SK-N-SH treated with all-trans-retinoic acid at 6 μM for 48 hours (cell line): ENCODE measurements at regions not wholly inside any gene's neighbourhood (a gene's known extent, or its start where the extent isn't known, plus 50 kb on each side); places are given as distances from the start of the nearest gene placed in this dataset.

Experiments used
- ATAC-seq: fragments of 200-7000 bp; cut with Tn5 transposase; 3 replicates; pipeline ENCODE4 v1.9.1; 2020; ENCODE audit warnings: mild to moderate bottlenecking, moderate library complexity
- ARNTL ChIP-seq: fragments of 450-650 bp; formaldehyde crosslinking; IDR thresholded peaks from 2 replicates; pipeline ENCODE4 v1.5.0; 2020; ENCODE audit warnings: low read depth, mild to moderate bottlenecking, moderate library complexity, borderline replicate concordance
- BACH2 ChIP-seq: fragments of 250-450 bp; sonication (Bioruptor Pico); IDR thresholded peaks from 2 replicates; pipeline ENCODE4 v1.9.0; 2021; ENCODE audit warnings: mild to moderate bottlenecking, borderline replicate concordance
- CSDC2 ChIP-seq: fragments of 250-450 bp; sonication (Bioruptor Pico); IDR thresholded peaks from 2 replicates; pipeline ENCODE4 v1.5.0; 2020; ENCODE audit warnings: mild to moderate bottlenecking, moderate library complexity
- ESRRG ChIP-seq: fragments of 250-450 bp; sonication (Bioruptor Pico); IDR thresholded peaks from 2 replicates; pipeline ENCODE4 v1.6.1; 2021; ENCODE audit warnings: mild to moderate bottlenecking
- GLIS3 ChIP-seq: fragments of 250-450 bp; sonication (Bioruptor Pico); IDR thresholded peaks from 2 replicates; pipeline ENCODE4 v1.5.0; 2020; ENCODE audit warnings: mild to moderate bottlenecking, moderate library complexity
- ISL1 ChIP-seq: fragments of 250-450 bp; sonication (Bioruptor Pico); IDR thresholded peaks from 2 replicates; pipeline ENCODE4 v2.1.2; 2022; ENCODE audit warnings: mild to moderate bottlenecking, moderate library complexity
- OSR1 ChIP-seq: fragments of 250-450 bp; sonication (Bioruptor Pico); IDR thresholded peaks from 2 replicates; pipeline ENCODE4 v1.8.0; 2022; ENCODE audit warnings: moderate library complexity, mild to moderate bottlenecking, inconsistent platforms
- PATZ1 ChIP-seq: fragments of 250-450 bp; sonication (Bioruptor Pico); IDR thresholded peaks from 2 replicates; pipeline ENCODE4 v1.8.0; 2020; ENCODE audit warnings: mild to moderate bottlenecking, moderate library complexity, borderline replicate concordance
- POU6F1 ChIP-seq: fragments of 250-450 bp; sonication (Bioruptor Pico); IDR thresholded peaks from 2 replicates; pipeline ENCODE4 v1.8.0; 2021; ENCODE audit warnings: low read depth, mild to moderate bottlenecking, moderate library complexity, borderline replicate concordance
- PPARA ChIP-seq: fragments of 250-450 bp; sonication (Bioruptor Pico); IDR thresholded peaks from 2 replicates; pipeline ENCODE4 v1.5.0; 2020; ENCODE audit warnings: mild to moderate bottlenecking, borderline replicate concordance
- RARB ChIP-seq: fragments of 250-450 bp; sonication (Bioruptor Pico); IDR thresholded peaks from 2 replicates; pipeline ENCODE4 v1.8.0; 2021; ENCODE audit warnings: mild to moderate bottlenecking, moderate library complexity
- SNAI2 ChIP-seq: fragments of 250-450 bp; sonication (Bioruptor Pico); IDR thresholded peaks from 2 replicates; pipeline ENCODE4 v1.5.0; 2020; ENCODE audit warnings: mild to moderate bottlenecking, moderate library complexity
- TCF4 ChIP-seq: fragments of 250-450 bp; sonication (Bioruptor Pico); IDR thresholded peaks from 2 replicates; pipeline ENCODE4 v1.8.0; 2021; ENCODE audit warnings: mild to moderate bottlenecking, moderate library complexity, borderline replicate concordance
- ZC3H10 ChIP-seq: fragments of 250-450 bp; sonication (Bioruptor Pico); IDR thresholded peaks from 2 replicates; pipeline ENCODE4 v1.5.1; 2021; ENCODE audit warnings: mild to moderate bottlenecking, moderate library complexity
- ZFP3 ChIP-seq: fragments of 250-450 bp; sonication (Bioruptor Pico); IDR thresholded peaks from 2 replicates; pipeline ENCODE4 v1.5.0; 2020; ENCODE audit warnings: mild to moderate bottlenecking, moderate library complexity
- ZFP30 ChIP-seq: fragments of 450-650 bp; formaldehyde crosslinking; IDR thresholded peaks from 2 replicates; pipeline ENCODE4 v1.5.0; 2022; ENCODE audit warnings: mild to moderate bottlenecking, moderate library complexity
- ZNF70 ChIP-seq: fragments of 450-650 bp; formaldehyde crosslinking; IDR thresholded peaks from 2 replicates; pipeline ENCODE4 v1.5.0; 2020; ENCODE audit warnings: mild to moderate bottlenecking, moderate library complexity
- ZNF8 ChIP-seq: fragments of 450-650 bp; formaldehyde crosslinking; IDR thresholded peaks from 2 replicates; pipeline ENCODE4 v1.5.0; 2020; ENCODE audit warnings: mild to moderate bottlenecking, moderate library complexity
- TF ChIP-seq, protein P1 (sequence below): fragments of 250-450 bp; sonication (Bioruptor Pico); IDR thresholded peaks from 2 replicates; pipeline ENCODE4 v1.5.0; 2020; ENCODE audit warnings: mild to moderate bottlenecking, moderate library complexity
- TF ChIP-seq, protein P2 (sequence below): fragments of 250-450 bp; sonication (Bioruptor Pico); IDR thresholded peaks from 2 replicates; pipeline ENCODE4 v1.5.1; 2020; ENCODE audit warnings: low read depth, mild to moderate bottlenecking, moderate library complexity
- TF ChIP-seq, protein P3 (sequence below): fragments of 250-450 bp; sonication (Bioruptor Pico); IDR thresholded peaks from 2 replicates; pipeline ENCODE4 v1.5.1; 2021; ENCODE audit warnings: mild to moderate bottlenecking, moderate library complexity

DNA sequence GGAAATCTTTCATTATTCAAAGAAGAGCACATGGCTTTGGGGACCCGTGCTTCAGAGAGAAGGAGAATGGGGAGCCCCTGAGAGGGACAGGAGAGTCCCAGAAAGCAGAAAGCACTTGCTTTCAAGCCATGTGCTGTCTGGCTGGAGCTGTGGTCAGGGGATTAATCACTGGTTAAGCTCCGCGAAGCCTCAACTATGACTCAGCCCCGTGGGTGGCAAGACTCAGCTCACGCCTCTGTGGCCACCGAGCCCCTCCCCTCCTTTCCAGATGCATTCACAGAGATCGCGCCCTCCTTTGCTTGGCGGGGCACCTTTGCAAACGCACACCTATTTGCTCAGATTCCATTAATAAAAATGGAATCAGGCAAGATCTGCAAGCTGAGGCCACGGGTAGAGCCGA is 202.9 kb upstream of the TCERG1L start:
- no peak for ATAC-seq
- TF ChIP-seq ISL1 (CRISPR knock-in tag) = no peak

DNA sequence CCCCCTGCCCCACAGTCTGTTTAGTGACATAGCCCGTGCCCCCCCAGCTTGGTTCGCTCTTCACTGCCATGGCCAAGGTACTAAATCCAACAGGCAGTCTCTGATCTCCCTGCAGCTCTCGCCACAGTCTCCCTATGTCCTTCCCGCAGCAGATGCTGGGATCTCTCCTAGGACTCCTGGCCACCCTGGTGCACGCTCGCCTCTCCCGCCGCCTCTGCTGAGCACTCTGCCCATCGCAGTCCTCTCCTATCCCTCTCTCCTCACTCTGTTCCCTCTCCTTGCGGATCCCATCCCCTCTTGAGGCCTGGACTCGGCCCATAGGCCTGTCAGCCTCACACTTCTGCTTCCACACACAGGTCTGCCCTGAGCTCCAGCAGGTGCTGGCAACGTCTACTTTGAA is 204.8 kb upstream of the TCERG1L start:
- no peak for TF ChIP-seq SNAI2 (CRISPR knock-in tag)
- TF ChIP-seq GLIS3 = no peak
- no peak for TF ChIP-seq PPARA (CRISPR knock-in tag)
- TF ChIP-seq ZFP3 (CRISPR knock-in tag) = no peak
- no peak for TF ChIP-seq CSDC2 (CRISPR knock-in tag)
- TF ChIP-seq, protein P1, sequence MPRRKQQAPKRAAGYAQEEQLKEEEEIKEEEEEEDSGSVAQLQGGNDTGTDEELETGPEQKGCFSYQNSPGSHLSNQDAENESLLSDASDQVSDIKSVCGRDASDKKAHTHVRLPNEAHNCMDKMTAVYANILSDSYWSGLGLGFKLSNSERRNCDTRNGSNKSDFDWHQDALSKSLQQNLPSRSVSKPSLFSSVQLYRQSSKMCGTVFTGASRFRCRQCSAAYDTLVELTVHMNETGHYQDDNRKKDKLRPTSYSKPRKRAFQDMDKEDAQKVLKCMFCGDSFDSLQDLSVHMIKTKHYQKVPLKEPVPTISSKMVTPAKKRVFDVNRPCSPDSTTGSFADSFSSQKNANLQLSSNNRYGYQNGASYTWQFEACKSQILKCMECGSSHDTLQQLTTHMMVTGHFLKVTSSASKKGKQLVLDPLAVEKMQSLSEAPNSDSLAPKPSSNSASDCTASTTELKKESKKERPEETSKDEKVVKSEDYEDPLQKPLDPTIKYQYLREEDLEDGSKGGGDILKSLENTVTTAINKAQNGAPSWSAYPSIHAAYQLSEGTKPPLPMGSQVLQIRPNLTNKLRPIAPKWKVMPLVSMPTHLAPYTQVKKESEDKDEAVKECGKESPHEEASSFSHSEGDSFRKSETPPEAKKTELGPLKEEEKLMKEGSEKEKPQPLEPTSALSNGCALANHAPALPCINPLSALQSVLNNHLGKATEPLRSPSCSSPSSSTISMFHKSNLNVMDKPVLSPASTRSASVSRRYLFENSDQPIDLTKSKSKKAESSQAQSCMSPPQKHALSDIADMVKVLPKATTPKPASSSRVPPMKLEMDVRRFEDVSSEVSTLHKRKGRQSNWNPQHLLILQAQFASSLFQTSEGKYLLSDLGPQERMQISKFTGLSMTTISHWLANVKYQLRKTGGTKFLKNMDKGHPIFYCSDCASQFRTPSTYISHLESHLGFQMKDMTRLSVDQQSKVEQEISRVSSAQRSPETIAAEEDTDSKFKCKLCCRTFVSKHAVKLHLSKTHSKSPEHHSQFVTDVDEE (CRISPR knock-in tag) = no peak
- TF ChIP-seq PATZ1 (CRISPR knock-in tag) = no peak
- TF ChIP-seq ARNTL (CRISPR knock-in tag) = no peak
- TF ChIP-seq OSR1 (CRISPR knock-in tag) = no peak
- TF ChIP-seq BACH2 (CRISPR knock-in tag) = no peak
- no peak for TF ChIP-seq ZNF70 (CRISPR knock-in tag)
- no peak for TF ChIP-seq RARB (CRISPR knock-in tag)
- no peak for TF ChIP-seq ZNF8 (CRISPR knock-in tag)
- no peak for TF ChIP-seq ZC3H10 (CRISPR knock-in tag)
- TF ChIP-seq POU6F1 (CRISPR knock-in tag) = no peak
- no peak for TF ChIP-seq TCF4 (CRISPR knock-in tag)

DNA sequence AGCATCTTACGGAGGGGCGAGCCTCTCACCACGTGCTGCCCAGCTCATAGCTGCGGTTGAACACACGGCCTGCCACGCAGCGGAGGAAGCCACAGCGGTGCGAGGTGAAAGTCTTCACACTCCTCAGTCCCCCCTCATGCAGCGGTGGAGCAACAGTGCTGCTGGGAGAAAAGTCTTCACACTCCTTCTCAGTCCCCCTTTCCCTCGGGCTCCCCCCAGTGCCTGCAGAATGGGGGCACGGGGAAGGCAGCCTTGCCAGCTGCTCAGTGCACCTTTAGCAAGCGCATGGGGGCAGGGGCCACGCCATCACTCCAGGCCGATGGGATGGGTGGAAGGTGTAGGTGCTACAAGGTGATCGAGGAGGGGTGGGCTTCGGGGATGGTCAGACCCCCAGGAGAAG is 206.3 kb upstream of the TCERG1L start:
- ATAC-seq = no peak
- TF ChIP-seq ESRRG (no peak), RARB (CRISPR knock-in tag) (no peak), ARNTL (CRISPR knock-in tag) (no peak), ZFP30 (CRISPR knock-in tag) (no peak), PPARA (CRISPR knock-in tag) (no peak), ZNF8 (CRISPR knock-in tag) (no peak), POU6F1 (CRISPR knock-in tag) (no peak), OSR1 (CRISPR knock-in tag) (no peak), GLIS3 (no peak), BACH2 (CRISPR knock-in tag) (no peak), ISL1 (CRISPR knock-in tag) (no peak), ZNF70 (CRISPR knock-in tag) (no peak), SNAI2 (CRISPR knock-in tag) (no peak), ZC3H10 (CRISPR knock-in tag) (no peak)
- TF ChIP-seq, protein P2, sequence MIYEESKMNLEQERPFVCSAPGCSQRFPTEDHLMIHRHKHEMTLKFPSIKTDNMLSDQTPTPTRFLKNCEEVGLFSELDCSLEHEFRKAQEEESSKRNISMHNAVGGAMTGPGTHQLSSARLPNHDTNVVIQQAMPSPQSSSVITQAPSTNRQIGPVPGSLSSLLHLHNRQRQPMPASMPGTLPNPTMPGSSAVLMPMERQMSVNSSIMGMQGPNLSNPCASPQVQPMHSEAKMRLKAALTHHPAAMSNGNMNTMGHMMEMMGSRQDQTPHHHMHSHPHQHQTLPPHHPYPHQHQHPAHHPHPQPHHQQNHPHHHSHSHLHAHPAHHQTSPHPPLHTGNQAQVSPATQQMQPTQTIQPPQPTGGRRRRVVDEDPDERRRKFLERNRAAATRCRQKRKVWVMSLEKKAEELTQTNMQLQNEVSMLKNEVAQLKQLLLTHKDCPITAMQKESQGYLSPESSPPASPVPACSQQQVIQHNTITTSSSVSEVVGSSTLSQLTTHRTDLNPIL = no peak
- TF ChIP-seq, protein P3, sequence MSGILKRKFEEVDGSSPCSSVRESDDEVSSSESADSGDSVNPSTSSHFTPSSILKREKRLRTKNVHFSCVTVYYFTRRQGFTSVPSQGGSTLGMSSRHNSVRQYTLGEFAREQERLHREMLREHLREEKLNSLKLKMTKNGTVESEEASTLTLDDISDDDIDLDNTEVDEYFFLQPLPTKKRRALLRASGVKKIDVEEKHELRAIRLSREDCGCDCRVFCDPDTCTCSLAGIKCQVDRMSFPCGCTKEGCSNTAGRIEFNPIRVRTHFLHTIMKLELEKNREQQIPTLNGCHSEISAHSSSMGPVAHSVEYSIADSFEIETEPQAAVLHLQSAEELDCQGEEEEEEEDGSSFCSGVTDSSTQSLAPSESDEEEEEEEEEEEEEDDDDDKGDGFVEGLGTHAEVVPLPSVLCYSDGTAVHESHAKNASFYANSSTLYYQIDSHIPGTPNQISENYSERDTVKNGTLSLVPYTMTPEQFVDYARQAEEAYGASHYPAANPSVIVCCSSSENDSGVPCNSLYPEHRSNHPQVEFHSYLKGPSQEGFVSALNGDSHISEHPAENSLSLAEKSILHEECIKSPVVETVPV (CRISPR knock-in tag) = no peak
- TF ChIP-seq, all 23 proteins: peak for 0

More for the DNA sequence above, 204.8 kb upstream of the TCERG1L start:
- no peak for ATAC-seq
